ENCODE measurements at regions not wholly inside any gene's neighbourhood (a gene's known extent, or its start where the extent isn't known, plus 50 kb on each side); places are given as distances from the start of the nearest gene placed in this dataset.

- peak; percentile 39 for DNase-seq
These were observed 162.8 kb downstream of the FBXO8 start for GRCh38 chr4:174120446-174121295.

DNA sequence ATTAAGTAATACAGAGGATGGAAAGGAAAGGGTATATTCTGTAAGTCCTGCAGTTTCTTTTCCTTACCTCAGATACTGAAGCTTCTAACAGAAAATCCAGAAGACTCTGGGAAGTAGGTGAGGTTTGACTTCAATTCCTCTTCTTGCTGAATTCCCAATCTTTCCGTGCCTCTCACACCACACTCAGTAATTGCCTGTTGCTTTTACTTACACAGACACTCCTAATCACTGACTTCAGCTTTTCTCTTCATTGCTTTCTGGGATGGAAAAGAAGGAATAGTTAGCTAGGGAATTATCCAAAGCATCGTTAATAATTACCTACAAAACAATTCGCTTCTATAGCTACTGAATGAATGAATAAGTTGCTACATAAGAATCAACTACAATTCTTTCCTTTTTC is 163.6 kb downstream of the FBXO8 start:
- no peak for DNase-seq

- no peak for DNase-seq
These were observed 164.4 kb downstream of the FBXO8 start for GRCh38 chr4:174119051-174119450.

GRCh38 chr4:174118171-174118570 is 165.3 kb downstream of the FBXO8 start:
- no peak for DNase-seq

- DNase-seq = no peak
These were observed 166.0 kb downstream of the FBXO8 start for GRCh38 chr4:174117445-174117844.

GRCh38 chr4:174116021-174116420 is 167.4 kb downstream of the FBXO8 start:
- DNase-seq = no peak

GRCh38 chr4:174111422-174111821 is 172.0 kb downstream of the FBXO8 start:
- no peak for DNase-seq

DNA sequence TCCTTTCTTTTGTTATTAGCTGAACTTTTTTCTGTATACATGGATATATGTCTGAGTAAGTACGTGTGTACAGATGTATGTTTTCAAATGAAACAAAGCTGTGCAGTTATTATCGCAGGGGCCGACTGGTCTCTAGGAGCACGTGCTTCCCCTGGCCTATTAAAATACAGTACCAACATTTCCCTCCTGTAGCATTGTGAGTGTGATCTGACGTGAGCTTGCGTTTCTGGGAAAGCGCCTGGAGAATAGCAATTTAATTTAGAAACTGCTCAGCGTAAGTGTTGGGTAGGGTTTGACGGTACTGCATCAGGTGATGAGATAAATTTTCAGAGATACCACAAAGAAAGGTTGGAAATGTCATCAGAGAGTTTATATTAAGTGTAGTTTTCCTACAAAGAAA is 173.3 kb downstream of the FBXO8 start:
- DNase-seq = no peak

- DNase-seq = no peak
These were observed 175.6 kb downstream of the FBXO8 start for GRCh38 chr4:174107746-174108354.

DNA sequence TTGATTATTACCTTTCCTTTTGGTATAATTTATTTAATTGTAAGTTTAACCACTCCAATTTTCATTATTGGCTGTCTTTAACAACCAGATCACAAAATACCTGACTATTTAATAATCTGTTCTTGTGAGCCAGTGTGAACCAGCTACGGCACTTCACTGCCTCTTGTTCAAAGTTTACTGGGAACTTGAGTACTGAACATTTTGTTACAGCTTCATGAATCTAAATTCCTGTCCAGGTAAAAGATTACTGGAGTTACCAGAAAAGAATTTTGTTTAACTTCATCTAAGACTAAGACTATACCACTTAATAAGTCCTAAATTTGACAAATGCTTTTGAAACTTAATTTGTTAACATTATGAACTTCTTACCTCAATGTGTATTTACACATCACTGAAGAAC is 178.3 kb downstream of the FBXO8 start:
- DNase-seq = no peak

GRCh38 chr4:174100910-174101309 is 182.6 kb downstream of the FBXO8 start:
- no peak for DNase-seq

- DNase-seq = no peak
These were observed 183.8 kb downstream of the FBXO8 start for GRCh38 chr4:174099712-174100111.

DNA sequence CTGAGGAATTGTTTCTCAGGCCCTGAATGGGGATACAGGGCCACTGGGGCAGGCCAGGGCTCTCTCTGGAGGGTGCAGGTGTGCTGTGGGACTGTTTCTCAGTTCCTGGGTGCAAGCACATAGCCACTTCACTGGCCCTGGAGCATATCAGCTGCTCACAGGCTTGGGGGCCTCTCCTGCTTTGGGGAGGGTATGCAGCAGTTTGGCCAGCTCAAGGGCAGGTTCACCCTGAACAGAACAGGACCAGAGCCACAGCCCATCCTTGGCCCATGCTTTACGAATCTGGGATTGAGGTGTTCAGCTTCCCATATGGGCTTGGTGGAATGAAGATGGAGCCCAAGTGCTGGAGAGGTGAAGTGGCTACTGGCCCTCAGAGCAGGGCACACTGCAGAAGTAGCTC is 186.5 kb downstream of the FBXO8 start:
- DNase-seq = no peak

- DNase-seq = no peak
These were observed 187.0 kb downstream of the FBXO8 start for GRCh38 chr4:174096456-174096855.

DNA sequence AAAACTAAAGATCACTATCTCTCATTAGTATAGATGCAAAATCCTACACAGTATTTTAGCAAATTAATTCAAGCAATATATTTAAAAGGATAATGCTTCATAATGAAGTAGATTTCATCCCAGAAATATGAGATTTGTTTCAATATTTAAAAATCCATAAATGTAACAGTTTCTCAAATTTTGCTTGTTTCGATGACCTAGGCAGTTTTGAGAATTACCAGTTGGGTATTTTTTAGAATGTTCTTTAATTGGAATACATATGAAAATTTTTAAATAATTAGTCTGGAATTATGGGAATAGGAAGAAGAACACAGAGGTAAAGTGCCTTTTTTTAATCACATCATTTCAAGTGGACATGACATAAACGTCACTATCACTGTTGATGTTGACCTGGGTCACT is 192.3 kb downstream of the FBXO8 start:
- DNase-seq = no peak

GRCh38 chr4:174089711-174090110 is 193.8 kb downstream of the FBXO8 start:
- DNase-seq = no peak

DNA sequence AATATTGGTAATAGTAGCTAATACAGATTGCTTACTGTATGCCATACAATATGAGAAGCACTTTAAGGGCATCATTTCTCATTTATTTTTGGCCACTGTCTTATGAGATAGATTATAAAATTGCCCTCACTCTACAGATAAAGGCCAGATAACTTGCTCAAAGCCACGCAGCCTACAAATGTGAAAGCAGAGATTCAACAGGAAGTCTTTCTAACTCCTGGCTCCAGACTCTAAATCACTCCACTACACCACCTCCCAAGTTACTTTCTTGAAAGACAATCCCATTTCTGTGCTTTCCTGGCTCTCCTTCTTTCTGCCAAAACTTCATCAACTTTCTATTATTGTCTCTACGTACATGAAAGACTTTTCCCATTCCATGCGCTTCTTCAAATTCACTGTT is 194.7 kb downstream of the FBXO8 start:
- no peak for DNase-seq

DNA sequence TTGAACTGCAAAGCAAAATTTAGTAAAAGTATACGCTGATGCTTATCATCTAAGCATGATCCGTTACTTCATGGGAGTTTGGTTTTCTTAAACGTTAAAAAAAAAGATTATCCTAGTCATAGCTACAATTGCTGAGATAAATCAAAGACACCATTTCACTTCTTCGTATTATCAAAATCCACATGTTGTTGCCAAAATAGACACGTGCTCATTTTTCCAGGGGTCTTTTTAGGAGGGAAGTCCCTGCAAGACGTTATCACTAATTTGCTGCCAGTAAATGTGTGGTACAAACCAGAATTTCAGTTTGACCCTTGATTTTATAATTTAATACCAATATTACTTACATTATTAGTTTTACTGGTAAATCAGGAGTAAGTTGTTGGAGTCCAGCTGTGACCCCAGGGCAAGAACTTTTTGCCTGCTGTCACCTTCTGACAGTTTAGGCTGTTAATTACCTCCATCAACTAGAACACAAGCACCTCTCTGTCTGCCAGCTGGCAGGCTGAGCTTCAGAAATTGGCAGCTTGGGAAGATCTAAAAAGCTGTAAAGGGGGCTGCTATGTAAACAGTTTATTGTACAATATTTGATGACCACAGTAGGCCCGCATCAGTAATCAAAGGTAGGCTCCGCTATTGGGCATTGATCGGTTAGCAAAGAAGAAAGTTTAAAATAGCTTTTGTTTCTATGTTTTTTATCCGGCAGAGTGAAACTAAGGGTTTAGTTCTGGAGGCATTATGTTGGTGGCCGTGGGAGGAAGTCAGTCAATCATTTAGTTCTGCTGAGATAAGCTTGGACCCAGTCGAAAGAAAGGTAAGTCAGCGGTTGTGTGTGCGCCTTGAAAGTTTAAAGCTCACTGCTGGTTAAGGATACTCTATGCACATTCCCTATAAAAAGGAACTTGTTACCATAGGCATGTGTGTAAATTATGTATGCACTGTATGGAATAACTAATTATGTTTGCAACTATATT is 196.4 kb downstream of the FBXO8 start:
- DNase-seq = no peak

GRCh38 chr4:174084981-174085380 is 198.5 kb downstream of the FBXO8 start:
- DNase-seq = no peak

DNA sequence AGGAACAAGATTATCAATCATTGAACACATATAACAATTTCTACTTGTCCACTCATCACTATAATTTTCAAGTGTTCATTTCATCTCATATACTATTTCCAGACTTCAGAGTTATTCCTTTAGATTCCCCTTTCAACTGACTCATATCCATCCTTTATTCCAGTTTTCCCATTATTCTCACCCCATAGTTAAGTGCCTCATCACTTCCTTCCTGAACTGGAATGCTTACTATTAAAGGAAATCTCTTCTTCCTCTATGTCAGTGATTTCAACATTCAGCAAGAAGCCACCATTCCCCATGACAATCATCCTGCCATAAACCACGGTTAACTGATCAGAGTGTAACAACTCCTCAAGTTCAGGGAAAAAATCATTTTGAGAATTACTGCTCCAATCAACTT is 198.9 kb downstream of the FBXO8 start:
- DNase-seq = no peak

DNA sequence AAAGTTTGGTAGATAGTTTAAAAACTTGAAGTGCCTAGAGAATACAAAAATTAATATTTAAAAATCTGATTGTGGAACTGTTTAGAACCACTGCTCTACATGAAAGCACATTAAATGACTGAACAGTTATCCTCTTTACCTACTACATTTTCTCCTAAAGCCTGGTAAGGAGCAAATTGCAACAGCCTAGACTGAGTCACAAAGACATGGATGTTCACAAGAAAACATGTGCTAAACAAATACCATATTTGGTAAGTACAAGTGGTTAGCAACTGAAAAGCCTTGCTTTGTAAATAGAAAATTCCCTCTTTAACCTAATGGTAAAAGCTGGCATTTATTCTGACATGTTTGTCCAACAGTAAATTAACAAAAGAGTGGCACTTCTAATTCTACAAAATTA is 203.1 kb downstream of the FBXO8 start:
- DNase-seq = no peak

DNA sequence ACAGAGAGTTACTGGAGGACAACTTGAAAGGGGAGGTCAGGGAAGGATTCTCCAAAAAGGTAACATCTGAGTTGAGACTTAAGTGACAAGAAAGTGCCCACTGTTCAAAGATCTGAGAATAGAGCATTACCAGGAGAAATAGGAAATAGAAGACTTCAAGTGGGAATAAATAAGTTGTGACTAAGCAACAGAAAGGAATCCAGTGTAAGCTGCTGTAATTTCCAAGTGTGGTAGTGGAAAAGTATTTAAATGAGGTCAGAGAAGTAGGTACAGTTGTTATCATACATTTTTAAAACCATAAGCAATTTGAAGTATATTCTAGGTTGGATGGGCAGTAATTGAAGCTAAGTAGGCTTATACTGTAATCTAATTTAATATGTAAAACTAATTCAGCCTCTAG is 211.9 kb downstream of the FBXO8 start:
- no peak for DNase-seq

- DNase-seq = no peak
These were observed 213.6 kb downstream of the FBXO8 start for GRCh38 chr4:174069848-174070330.
